Epithelial cell of prostate (primary cell): ENCODE measurements at regions not wholly inside any gene's neighbourhood (a gene's known extent, or its start where the extent isn't known, plus 50 kb on each side); places are given as distances from the start of the nearest gene placed in this dataset.
"Not testable (repeated sequence)": the region's sequence is repeated elsewhere in the genome, so short reads cannot be mapped to it uniquely, and the experiment has no call there.

ENCODE experiments used
- DNase-seq: peaks from one replicate; pipeline ENCODE4 v3.0.0-alpha.2; 2011; ENCODE audit warnings: low read depth, low spot score
- H3K27ac ChIP-seq: fragments of 450-650 bp; 2 replicates; pipeline ENCODE4 v1.5.1; 2017; ENCODE audit warnings: mild to moderate bottlenecking

DNA sequence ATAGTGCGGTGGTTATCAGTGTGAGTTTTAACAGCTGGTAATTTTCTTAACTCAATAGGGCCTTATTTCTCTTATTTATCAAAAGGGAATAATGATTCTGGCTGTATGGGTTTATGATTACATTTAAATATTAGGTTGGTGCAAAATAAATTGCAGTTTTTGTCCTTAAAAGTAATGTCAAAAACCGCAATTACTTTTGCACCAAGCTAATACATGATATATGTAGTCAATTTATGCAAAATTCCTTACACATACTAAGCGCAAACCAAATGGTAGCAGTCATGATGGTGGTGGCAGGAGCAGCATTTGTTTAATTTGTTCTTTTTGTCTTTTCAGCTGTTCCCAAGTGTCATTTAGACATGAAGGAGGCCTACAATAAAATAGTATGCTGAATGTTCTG, 1777.1 kb downstream of the OLFM4 start:
- H3K27ac ChIP-seq = no peak overlapping the region
- no peak for DNase-seq

DNA sequence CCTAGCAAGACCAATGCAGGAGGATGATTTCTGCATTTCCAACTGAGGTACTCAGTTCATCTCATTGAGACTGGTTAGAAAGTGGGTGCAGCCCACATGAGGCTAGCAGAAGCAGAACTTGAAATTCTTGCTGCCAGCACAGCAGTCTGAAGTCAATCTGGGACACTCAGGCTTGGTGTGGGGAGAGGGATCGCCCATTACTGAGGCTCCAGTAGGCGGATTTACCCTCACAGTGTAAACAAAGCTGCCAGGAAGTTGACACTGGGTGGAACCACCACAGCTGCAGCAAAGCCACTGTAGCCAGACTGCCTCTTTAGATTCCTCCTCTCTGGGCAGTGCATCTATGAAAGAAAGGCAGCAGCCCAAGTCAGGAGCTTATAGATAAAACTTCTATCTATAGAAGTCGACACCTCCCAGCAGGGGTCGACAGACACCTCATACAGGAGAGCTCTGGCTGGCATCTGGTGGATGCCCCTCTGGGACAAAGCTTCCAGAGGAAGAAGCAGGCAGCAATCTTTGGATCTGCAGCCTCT, 1793.4 kb downstream of the OLFM4 start:
- DNase-seq, H3K27ac ChIP-seq: not testable (repeated sequence)

DNA sequence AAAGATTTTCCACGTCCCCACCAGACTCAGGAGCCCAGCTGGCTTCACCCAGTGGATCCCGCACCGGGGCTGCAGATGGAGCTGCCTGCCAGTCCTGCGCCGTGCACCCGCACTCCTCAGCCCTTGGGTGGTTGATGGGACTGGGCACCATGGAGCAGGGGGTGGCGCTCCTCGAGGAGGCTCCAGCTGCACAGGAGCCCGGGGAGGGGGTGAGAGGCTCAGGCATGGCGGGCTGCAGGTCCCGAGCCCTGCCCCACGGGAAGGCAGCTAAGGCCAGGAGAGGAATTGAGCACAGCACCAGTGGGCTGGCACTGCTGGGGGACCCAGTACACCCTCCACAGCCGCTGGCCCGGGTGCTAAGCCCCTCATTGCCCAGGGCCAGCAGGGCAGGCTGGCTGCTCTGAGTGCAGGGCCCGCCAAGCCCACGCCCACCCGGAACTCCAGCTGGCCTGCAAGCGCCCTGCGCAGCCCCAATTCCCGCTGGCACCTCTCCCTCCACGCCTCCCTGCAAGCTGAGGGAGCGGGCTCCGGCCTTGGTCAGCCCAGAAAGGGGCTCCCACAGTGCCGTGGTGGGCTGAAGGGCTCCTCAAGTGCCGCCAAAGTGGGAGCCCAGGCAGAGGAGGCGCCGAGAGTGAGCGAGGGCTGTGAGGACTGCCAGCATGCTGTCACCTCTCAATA, 1800.9 kb downstream of the OLFM4 start:
- not testable (repeated sequence) for DNase-seq, H3K27ac ChIP-seq

DNA sequence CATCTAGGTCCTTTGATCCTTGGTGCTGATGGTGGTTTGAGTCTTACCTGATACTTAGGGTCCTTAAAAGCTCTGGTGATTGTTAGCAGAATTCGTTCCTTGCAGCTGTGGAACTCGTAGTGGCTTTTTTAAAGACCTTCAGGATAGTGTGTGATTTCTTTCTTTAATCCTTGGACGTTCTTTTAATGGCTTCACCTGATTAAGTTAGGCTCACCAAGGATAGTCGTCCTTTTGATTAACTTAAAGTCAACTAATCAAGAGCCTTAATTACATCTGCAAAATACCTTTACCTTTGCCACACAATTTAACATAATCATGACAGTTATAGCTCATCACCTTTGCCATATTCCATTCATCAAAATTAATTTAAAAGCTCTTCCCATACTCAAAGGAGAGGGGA, 1807.7 kb downstream of the OLFM4 start:
- DNase-seq = no peak
- no peak overlapping the region for H3K27ac ChIP-seq

DNA sequence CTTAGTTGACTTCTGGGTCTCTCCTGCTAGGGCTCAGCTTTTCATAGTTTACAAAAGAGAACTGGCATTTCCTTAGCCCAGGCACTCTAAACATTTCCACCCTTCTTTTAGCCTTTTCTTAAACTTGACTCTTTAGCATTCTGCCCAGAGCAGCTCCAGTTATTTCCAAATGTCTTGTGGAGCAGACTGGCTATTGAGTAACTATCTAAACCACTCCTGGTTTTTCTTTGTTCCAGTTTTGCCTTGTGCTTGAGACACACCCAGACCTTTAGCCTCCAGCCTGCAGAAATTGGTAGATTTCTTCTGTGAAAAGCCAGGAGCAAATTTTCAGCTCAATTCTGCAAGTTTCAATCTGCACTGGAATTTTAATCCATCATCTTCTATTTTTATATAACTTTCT, 1813.1 kb downstream of the OLFM4 start:
- no peak for DNase-seq
- H3K27ac ChIP-seq = no peak overlapping the region

DNA sequence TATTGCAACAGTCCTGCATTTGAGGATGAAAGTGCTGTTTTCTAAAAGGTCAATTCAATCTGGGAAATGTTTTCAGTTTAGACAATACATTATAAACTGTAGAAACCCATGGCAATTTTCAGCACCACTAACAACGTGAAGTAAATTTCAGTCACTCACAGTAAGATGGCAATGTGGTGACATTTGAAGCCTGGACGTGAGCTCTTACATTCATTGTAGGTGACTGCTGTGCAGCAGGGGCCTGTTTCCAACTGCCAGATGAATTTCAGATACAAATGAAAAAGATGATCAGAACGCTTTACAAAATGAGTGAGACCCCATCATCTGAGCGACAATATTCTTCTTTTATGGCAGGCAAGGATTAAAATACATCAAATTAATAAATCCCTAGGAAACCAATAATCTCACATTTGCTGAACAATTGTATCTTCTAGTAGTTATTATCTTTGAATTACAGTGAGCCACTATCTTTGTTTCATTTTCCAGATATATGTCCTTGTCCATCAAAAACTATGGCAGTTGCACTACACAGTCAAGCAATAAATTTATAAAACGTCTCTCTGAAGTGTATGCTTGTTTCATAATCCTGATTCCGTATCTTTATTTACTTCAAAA, 1816.8 kb downstream of the OLFM4 start:
- H3K27ac ChIP-seq = no peak overlapping the region
- no peak for DNase-seq

DNA sequence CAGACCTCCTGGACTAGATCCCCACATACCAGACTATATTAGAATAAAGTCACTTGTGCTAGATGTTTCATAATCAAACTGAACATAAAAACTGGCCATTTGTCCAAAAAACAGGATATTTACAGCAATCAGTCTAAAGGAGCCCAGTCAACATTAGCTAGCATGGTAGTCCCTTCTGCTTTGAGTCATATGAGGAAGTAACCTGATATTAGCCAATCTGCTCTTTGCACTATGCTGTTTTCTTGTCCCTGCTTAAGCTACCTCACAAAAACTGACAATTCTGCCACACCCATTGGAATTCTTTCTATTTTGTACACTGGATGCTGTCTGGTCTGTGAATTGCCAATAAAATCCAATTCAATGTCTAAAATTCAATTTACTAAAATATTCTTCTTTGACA, 1824.2 kb downstream of the OLFM4 start:
- no peak for DNase-seq
- no peak overlapping the region for H3K27ac ChIP-seq

DNA sequence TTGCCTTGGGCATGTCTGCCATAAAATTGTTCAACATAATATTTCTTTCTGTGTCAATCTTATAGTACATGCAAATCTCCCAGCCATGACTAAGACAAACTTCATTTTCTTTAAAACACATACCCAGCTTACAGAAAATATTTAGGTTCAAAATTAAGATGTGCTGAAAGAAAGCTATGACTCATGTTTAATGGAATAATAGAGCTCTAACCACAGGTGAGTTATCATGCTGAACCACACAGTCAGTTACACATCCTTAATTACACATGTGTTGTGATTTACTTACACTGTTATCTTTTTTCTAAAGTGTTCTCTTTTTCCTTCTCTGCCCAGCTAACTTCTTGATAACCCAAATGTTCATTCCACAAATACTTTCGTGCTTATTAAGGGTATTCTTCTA, 1831.2 kb downstream of the OLFM4 start:
- DNase-seq = no peak

DNA sequence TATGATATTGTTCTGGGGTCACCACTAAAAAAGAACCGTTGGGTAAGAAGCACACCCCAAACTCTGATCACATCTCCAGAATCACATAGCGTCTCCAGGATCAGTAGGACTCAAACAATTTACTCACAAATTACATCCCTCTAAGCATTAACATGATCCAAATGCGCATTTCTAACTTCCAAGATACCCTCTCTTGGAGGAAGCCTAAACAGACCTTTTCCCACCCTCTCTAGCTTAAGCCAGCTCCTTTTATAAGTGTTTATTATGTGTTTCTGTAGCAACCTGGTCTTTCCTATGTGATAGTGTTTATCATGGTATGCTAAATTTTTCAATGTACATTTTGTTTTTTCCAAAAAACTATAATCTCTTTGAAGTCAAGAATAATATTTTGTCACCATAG, 1846.5 kb downstream of the OLFM4 start:
- no peak overlapping the region for H3K27ac ChIP-seq
- DNase-seq = no peak

More for the DNA sequence above, 1831.2 kb downstream of the OLFM4 start:
- H3K27ac ChIP-seq = no peak overlapping the region

DNA sequence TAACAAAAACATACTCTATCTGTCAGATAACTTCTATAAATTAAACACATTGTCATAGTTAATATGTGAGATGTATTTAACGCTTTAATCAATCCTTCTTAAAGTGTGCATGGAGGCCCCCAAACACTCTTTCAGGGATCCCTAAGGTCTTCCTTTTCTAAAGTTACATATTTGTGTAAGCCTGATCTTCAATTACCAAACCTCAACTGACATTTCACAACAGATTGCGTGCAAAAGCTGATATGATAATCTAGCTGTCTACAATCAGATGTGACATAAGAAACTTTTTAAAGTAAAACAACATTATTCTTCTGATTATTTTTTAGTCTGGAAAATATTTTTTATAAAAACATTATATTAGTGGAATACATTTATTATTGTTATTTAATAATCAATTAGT, 1850.4 kb downstream of the OLFM4 start:
- no peak overlapping the region for H3K27ac ChIP-seq
- no peak for DNase-seq

DNA sequence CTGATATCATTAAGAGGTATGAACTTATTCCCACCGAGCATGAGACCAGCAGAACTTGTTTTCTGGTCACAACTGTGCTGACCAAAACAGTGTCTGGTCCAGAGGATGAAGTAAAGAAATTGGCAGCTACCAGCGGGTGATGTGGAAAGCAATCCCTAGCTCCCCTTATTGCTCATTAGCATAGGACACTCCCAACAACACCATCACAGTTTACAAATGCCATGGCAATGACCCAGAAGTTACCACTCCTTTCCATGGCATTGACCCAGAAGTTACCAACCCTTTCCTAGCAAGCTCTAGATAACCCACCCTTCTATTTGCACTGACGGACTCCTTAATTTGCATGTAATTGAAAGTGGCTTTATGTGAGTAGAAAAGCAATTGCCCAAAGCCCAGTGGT, 1856.1 kb downstream of the OLFM4 start:
- H3K27ac ChIP-seq = no peak overlapping the region
- DNase-seq = no peak

DNA sequence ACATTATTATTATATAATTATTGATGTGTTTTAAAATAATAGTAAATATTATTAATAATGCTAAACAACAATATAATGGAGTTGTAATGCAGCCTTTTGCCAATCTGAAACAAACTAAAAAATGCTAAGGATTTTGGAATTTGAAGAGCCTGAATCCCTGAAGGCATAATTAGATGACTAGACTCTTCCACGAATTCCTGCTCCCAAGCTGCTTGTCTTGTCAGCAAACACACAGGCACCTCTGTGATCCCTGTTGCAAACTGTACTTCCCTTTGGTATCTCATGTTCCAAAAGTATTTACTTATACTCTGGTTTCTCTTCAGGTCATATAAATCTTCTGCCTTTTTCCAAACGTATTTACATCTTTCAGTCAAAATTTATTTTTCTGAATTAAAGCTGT, 1862.4 kb downstream of the OLFM4 start:
- H3K27ac ChIP-seq = no peak overlapping the region
- no peak for DNase-seq

DNA sequence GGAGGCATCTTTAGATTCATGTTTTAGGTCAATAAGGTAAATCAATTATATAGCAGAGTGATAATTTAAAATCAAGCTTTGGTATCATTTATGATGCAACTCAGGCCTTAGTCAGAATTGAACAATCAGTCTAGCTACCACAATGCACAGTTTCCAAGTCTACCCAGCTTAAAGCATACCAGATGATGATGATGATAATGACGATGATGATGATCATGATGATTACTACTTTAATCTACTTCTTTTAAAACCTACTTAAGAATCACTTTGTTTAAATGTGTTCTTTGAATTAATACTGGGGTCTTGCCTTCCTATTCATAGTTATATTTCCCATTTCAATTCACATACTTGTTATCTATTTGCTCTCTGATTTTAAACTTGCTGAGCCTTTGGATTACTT, 1872.7 kb downstream of the OLFM4 start:
- DNase-seq = no peak
- no peak overlapping the region for H3K27ac ChIP-seq

DNA sequence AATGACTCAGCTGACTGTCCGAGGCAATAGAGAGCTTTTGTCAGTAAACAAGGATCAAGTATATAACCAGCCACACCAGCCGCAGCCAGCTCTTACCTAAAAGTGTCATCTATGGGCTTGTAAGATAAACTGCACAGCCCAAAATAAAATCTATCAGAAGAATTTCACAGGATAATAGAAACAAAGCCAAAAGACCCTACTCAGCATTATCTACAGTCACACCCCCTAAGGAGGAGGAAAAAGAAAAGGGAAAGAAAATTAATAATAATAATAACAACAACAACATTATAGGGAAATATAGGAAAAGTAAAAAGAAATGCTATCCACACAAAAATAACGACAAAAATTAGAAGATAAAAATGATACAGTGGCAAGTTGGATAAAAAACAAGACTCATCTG, 1883.8 kb downstream of the OLFM4 start:
- DNase-seq = no peak
- no peak overlapping the region for H3K27ac ChIP-seq

DNA sequence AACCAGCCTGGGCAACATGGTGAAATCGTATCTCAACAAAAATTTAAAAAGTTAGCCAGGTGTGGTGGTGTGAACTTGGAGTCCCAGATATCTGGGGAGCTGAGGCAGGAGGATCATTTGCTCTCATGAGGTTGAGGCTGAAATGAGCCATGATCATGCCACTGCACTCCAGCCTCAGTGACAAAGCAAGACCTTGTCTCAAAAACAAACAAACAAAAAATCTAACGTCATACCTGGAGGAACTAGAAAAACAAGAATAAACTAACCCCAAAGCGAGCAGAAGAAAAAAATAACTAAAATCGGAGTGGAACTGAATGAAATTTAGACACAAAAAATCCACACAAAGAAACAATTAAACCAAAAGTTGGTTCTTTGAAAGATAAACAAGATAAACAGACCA, 1885.1 kb downstream of the OLFM4 start:
- H3K27ac ChIP-seq = no peak overlapping the region
- no peak for DNase-seq

DNA sequence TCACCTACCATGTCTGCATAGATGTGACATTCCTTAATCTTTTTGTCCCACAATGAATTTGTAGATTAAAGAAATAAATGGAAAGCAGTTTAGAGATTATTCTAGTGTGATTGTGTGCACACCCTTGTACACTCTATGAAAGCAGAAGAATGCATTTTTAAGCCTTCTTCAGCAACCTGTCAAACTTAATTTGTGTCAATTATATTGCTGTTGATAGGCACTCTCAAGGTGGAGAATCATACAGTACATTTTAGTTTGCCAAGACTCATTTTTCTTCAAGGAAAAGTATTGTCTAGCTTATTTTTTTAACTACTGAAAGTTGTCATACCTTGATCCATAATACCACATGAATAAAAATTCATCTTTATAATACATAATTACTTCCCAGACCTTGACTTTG, 1898.9 kb downstream of the OLFM4 start:
- no peak for DNase-seq
- H3K27ac ChIP-seq = no peak overlapping the region

DNA sequence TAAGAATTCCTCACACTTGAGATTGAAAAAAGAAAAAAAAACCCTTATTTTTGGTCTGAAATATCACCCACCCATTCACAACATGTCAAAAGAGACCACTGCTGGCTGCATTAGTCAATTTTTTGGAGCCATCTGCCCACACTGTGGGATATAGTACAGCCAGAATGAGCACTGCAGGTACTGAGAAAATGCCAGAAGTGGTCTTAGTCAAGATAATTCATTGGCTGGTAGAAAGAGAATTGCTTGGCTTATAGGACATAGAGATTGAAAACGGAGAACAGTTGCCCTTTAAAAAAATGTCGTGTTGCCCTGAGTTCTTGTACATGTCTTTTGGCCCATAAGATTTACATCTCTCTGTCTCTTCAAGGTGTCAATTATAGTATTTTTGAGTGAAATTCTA, 1899.5 kb downstream of the OLFM4 start:
- no peak overlapping the region for H3K27ac ChIP-seq
- no peak for DNase-seq

DNA sequence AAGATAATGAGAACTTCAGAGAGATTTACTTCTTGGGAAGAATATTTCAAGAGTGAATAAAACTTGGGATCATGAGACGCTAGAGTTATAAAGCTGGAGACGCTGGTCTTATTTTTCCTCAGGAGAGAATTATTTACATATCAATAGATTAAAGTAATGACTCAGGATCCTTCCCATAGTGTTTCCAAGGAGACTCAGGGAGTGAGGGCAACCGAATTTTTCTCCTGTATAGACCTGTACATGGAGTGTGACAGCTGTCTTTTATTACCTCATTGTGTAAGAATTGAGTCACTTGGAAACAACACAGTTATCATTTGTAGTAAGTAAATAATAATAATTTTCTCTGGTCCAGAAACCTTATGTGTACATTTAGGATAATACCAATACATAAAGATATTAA, 1905.5 kb downstream of the OLFM4 start:
- DNase-seq = no peak
- no peak overlapping the region for H3K27ac ChIP-seq

DNA sequence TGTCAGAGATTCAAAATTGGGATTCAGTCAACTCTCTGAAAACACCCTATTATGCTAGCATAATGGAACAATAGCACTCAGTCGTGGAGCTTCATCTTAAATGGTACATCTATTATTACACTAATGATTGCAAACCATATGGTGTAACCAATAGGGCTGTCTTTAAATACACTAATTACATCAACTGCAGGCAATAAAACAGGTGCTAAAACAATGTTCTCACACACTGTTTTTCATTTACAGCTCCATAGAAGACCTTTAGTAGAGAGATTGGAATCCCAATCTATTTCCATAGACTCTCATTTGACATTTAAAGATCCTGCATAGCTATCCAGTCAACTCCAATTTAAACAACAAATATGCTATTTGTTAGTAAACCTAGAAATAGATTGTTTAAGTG, 1917.4 kb downstream of the OLFM4 start:
- H3K27ac ChIP-seq = no peak overlapping the region
- no peak for DNase-seq

DNA sequence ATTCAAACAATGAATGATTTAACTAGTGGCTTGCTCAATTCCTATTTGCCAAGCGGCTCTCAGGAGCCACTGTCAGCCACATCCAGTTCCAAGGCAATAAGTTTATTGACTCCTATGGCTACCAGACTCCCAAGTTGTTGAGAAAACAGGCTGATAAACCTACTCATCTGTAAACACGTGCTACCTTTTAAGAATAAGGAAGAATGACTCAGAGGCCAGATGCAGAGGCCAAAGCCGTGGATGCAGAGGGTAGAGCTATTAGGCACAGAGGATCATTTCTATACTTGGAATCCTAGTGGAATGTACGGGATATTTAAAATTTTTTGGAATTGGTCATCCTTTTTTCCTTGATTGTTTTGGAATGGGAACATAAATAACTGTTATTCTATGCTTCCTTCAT, 1921.1 kb downstream of the OLFM4 start:
- H3K27ac ChIP-seq = no peak overlapping the region
- DNase-seq = no peak

DNA sequence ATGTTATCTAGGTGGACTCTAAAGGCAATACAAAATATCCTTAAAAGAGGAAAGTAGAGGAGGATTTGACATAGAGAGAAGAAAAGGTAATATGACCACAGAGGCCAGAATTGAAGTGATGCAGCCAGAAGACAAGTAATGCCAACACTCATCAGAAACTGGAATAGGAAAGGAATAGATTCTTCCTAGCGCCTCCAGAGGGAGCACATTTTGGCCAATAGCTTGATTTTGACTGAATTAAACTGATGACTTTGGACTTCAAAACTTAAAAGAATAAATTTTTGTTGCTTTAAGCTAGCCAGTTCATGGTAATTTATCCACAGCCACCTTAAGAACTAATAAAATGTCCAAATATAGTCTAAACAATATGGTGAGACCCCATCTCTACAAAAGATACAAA, 1921.9 kb downstream of the OLFM4 start:
- DNase-seq = no peak
- no peak overlapping the region for H3K27ac ChIP-seq

DNA sequence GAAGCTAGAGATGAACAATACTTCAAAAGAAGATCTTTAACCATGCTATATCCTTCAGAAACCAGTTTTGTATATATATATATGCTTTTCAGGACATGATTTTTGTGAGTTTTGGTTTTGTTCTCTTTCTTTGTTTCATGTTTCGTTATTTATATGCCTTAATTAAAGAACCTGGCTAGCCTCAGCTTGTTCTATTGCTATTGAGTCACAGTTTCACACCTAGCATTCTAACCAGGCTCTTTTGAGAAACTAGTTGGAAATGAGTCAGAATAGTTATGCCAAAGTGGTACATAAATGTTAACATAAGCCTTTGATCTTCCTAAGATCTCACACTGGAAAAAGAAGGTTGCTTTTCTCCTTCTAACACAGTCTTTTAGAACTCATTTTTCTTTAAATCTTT, 1925.2 kb downstream of the OLFM4 start:
- DNase-seq = peak; percentile 14
- no peak overlapping the region for H3K27ac ChIP-seq
